SIG-M5 treated with dmso at 0.1 percent for 504 hours (cell line): ENCODE measurements at regions not wholly inside any gene's neighbourhood (a gene's known extent, or its start where the extent isn't known, plus 50 kb on each side); places are given as distances from the start of the nearest gene placed in this dataset.

Experiments
- DNase-seq: peaks from one replicate; lab custom pipeline; 2025; ENCODE audit not compliant: unreplicated experiment; lab: John Stamatoyannopoulos, UW

DNA sequence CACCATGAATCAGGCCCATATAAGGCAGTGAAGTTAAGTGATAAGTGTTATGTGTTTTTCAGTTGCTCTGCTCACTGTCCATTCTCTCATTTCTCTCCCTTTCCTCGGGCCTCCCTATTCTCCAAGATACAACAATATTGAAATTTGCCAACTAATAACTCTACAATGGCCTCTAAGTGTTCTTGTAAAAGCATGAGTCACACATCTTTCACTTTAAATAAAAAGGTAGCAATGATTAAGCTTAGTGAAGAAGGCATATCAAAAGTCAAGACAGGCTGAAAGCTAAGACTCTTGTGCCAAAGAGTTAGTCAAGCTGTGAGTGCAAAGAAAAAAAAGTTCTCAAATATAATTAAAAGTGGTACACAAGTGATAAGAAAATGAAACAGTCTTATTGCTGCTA, 675.4 kb downstream of the OTOL1 start:
- DNase-seq, result no peak

DNA sequence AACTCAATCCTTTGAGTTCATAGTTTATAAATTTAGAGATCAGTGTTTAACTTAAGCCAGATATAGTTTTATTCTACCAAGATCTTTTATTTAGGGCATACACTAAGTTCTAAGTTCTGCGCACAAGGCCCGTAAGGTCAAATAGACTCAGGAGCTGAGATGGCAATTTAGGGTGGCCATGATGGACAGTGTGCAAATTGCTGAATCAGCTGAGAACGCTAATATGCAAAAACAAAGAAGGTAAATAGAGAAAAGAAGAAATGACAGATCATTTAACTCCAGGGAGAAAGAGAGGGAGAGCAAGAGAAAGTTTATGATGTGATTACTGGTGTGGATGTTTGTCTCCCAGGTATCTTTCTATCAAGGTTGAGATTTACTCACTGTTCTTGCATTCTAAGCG, 678.5 kb downstream of the OTOL1 start:
- DNase-seq, result no peak

DNA sequence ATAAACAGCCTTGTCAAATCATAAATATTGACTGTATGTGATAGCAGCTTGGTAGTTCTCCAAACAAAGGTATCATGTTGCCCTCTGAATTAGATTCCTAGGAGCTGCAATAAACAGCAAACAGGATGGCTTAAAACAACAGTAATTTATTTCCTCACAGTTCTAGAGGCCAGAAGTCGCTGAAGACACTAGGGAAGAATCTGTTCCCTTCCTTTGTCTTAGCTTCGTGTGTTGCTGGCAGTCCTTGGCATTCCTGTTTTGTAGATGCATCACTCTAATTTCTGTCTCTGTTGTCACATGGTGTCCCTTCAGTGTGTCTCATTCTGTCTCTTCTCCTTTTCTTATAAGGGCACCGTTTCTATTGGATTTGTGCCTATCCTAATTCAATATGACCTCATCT, 679.3 kb downstream of the OTOL1 start:
- no peak for DNase-seq

DNA sequence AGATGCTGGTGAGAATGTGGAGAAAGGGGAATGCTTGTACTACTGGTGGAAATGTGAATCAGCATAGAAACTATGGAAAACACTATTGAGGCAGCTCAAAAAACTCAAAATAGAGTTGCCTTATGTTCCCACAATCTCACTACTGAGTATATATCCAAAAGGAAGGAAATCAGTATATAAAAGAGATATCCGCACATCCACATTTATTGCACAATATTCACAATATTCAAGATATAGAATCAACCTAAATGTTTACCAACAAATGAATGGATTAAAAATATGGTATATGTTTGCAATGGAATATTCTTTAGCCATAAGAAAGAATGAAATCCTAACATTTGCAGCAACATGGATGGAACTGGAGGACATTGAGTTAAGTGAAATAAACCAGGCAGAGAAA, 686.8 kb downstream of the OTOL1 start:
- no peak for DNase-seq

DNA sequence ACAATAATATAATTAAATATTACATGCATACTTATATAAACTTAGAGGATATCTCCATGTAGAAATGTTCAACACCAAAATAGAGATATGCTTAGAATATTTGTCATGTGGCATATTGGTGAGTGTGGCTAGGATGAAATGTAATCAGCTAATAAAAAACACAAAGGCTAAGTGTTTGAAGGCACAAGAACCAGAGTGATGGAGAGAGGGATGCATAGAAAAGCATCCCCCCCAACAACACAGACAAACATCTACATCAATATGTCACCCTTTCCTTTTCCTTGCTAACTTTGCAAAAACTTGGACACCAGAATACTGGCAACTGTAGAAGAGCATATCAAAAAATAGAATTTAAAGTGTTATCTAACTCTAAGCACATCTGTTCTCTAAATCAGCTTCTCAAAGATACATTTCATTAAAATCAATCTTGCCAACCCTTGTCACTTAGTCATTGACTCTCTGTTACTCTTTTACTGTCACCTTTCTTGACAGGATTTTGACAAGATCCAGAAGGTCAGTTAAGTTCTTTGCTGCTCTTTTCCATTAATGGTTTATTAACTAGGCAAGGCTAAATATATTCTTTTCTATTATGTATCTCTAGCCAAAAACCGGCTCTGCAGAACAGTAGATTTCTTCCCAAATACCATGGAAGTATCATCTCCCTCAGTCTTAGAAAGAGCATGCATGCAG, 695.9 kb downstream of the OTOL1 start:
- no peak for DNase-seq

DNA sequence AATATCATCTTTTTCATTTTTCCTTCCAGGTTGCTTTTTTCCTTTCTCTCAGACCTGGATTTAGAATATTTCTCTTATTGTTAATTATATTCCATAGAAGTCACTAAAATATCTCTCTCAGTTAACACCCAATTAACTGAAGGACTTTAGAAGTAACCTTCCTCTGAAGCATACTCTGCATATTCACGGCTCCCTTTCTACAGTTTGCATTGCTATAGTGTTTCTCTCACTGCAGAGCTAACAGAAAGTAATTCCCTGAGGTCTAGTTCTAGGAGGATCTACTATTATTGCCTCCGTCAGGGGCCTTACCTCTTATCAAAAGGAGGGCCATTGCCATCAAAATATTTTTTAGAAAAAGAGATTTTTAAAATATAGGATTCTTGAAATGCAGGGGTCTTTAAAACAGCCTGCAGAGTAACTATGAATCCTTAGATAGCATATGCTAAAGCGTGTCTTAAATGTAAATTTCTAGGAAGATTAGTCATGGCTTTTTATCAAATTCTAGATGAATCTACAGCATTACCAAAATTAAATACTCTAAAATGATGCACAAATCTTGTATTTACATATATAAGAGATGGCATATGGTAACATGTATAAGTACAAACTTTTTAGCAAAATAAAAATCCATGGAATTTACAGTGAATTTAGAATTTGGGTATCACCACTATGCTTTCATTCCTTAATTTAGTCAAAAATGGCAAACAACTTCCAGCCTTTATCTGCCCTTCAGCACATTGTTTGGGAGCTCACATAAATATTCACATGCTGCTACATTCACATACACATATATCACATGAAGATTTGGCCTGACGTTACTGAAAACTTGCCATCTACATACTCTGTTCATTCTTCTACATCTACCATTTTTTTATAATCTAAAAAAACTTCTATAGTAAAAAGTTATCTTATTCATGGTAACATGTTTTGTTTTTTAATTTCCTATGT, 696.8 kb downstream of the OTOL1 start:
- DNase-seq, result no peak

DNA sequence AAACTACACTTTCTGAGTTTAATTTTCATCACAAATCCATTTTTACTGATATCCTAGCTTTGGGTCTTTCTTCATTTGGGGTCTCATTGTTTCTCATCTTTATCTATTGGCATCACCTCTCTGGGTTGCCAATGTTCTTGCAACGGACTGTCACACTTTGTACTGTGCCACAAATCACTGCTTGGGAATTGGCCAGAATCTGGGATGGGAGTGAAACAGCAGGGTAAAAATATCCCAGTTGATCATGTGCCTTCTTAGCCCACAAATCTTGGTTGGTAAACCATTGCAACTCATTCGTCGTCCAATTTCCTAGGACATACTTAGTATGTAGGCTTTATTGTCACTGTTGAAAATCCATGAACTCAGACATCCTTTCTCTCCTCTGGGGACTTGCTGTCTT, 698.5 kb downstream of the OTOL1 start:
- no peak for DNase-seq

DNA sequence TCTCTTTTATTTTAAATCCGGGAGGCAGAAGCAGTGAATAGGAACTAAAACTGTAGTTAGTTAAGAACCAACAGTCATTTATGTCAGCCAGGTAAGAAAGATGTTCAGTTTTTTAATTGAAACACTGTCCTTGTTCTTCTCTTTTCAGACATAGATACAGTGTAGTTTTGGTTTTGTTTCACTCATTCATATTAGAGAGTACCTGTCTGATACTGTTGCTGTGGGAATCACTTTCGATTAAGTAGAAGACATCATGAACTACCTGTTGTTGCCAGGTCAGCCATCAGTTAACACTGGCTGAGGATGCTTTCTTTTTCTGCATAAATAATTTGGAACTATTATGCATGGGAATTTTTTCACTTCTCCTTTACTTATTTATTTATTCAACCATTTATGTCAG, 700.4 kb downstream of the OTOL1 start:
- no peak for DNase-seq

DNA sequence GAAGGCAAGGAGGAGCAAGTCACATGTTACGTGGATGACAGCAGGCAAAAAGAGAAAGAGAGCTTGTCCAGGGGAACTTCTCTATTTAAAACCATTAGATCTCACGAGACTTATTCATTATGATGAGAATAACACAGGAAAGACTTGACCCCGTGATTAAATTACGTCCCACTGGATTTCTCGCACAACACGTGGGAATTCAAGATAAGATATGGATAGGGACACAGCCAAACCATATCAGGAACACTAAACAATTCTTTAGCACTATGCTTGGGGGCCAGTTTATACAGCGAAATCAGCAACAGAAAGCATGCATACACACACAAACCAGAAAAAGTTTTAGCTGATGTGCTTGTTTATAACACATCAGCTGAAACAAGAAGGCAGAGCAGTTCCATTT, 704.2 kb downstream of the OTOL1 start:
- DNase-seq, result no peak

DNA sequence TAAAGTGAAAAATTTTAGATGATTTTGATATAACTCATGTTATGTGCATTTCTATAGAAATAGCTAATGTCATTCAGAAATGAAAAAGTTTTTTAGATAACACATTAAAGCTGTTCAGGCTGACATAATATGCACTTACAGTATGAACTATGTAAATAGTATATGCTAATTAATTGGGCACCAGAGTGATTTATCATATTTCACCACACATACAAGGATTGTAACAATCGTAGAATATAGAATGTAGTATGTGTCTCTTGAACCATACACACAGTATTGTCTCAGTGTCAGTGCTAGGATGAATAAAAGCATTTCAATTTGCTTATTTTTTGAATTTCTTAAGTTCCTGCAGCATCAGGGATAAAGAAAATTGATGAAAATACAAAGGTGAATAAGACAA, 710.0 kb downstream of the OTOL1 start:
- no peak for DNase-seq

DNA sequence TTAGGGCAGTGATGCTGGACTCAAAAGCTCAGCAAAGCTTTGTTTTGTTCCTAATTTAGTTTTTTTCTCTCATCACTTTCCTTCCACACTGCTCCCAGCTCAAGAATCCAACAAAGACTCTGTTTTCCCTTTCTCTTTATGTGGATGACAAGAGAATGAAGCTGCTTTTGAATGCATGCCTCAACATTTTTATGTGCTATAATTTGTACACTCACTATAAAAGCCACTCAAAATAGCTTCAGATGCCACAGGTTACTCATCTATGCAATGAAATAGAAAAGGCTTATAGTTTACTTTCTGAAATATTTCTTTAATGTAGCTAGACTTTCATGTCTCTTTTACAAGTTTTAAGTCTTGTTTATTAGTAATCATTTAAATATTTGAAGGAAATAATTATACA, 714.9 kb downstream of the OTOL1 start:
- DNase-seq, result no peak

DNA sequence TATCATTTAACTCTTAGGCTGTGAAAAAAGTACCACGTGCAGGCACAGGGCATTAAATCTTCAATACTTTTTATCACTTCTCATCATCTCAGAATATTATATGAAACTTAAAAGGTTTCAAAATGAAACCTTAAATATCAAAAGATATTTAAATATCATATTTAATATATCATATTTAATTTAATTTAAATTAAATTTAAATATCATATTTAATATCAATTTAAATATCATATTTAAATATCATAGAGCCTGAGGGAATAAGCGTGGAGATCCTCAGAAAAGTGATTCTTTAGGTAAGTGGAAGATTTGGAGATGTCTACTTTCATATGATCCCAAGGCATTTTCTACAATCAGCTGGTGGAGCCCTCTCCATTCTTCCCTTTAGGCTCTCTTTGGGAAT, 716.6 kb downstream of the OTOL1 start:
- no peak for DNase-seq

DNA sequence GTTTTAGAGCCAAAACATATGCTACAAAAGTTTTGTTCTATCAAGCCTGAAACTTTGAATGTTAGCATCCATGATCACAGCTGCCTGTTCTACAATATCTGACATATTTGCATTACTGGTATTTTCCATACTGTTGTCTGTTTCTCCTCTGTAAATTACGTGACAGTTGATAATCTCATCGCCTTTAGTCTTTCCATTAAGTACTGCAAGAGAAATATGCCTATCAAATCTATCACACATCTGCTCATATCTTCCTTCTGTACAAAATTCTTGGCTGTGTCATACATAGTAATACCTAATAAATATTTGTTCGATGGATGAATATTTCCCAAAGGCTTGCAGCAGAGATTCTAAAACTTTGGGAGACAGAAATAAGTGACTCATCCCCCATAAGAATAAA, 717.3 kb downstream of the OTOL1 start:
- no peak for DNase-seq

DNA sequence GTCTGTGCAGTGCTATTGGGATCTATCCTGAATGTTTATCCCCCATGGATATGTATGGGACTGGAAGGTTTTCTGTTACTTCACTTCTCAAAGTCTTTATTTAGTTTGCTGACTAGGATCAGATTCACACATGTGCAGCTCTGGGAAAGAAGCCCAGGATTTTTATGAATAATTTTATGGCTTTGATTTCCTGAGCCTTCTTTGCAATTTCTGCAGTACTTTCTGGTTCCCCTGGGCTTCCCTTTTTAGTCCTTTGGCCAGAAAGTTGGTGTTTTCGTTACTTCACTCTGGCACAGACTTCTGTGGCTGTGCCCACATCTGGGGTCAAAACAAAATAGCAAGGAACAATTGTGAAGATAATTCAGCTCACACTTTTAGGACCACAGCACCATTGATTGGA, 721.0 kb downstream of the OTOL1 start:
- no peak for DNase-seq

DNA sequence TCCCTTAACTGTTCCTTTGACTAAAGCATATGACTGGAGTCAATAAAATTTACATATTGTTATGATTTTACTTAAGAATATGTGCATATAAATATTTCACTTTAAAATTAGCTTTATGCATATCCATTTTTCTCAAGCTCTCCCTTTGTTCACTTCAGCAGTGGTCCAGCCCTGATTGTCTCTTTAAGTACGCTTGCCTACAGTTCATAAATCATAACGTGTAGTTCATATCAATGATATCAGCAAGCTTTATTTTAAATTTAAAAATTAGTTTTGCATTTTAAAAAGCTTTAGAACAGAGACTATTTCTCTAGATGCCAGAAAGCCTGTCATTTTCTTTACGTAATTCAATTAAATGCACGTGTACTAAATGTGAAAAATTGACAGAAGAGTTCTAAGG, 721.9 kb downstream of the OTOL1 start:
- DNase-seq, result no peak

DNA sequence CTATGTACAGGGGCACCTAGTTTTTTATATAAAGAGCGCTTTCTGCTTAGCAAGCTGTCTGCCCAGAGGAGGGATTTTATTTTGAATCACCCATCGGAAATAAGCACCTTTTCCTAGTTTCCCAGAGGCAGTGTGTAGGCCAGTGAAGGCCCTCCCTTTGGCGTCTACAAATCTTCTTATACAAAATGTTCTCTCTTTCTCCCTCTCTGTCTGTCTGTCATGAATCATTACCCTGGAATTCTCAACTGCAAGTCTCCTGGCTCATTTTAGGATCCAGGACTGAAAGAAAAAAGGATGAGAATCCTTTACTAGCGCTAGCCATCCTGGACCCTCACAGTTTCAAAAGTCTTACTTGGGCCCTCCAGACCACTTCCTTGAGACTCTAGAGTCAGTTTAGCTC, 728.1 kb downstream of the OTOL1 start:
- no peak for DNase-seq

DNA sequence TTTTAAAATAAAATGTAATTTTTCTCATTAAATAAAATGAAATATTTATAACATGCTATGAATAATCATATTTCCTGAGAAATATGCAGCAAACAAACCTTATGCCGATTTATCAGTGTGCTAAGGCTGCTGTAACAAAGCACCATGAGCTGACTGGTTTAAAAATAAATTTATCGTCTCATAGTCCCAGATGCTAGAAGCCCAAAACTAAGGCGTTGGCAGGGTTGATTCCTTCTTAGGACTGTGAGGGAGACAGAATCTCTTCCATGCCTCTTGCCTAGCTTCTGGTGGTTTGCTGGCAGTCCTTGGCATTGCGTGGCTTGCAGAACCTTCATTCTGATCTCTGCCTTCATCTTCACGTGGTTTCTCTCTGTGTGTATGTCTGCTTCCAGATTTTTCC, 740.3 kb downstream of the OTOL1 start:
- no peak for DNase-seq

DNA sequence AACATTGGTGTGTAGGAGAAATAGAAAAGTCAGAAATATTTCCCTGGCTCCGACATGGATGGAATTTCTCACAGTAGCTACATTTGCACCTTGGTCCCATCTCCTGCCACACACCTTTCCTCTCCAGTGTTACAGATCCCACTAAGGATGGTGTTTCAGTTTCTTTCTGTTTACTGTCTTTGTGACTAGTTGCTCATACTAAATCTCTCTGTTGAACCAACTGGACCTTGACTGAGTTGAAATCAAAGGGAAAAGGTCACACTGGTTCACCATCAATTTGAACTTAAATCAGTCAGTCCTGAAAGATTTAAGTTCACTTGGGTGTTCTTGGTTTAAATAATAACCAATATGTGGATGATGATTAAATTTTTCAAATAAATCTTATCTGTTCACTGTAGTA, 754.2 kb downstream of the OTOL1 start:
- no peak for DNase-seq

DNA sequence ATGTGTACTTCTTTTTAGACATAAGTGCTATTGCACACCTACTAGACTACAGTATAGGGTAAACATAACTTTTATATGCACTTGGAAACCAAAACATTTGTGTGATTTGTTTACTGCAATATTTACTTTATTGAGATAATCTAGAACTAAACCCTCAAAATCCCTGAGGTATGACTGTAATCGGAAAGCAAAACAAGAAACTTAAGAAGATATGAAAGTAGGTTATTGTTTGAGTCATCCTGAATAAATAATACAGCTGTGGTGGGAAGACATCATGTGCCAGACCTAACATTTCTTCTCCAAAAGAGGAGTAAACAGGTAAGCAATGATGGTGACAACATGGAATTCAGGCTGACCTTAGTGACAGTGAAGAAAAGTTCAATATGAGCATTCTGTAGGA, 765.5 kb downstream of the OTOL1 start:
- DNase-seq, result no peak

DNA sequence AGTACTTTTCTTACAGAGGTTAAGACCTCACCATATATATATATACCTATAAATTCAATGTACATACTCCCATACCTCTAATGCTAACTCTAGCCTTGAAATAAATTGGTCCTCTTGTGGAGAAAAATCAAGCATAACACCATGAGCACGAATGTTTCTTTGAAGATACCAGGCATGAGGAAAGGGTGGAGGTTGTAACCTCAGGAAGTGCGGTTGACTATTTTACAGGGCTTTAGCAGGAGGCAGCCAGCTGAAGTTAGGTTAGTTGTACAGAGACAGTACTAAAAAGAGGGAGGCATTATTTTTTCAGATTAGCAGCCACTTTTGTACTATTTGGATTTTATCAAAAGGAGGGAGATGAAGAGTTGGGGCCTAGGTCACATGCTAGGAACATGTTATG, 767.0 kb downstream of the OTOL1 start:
- no peak for DNase-seq

DNA sequence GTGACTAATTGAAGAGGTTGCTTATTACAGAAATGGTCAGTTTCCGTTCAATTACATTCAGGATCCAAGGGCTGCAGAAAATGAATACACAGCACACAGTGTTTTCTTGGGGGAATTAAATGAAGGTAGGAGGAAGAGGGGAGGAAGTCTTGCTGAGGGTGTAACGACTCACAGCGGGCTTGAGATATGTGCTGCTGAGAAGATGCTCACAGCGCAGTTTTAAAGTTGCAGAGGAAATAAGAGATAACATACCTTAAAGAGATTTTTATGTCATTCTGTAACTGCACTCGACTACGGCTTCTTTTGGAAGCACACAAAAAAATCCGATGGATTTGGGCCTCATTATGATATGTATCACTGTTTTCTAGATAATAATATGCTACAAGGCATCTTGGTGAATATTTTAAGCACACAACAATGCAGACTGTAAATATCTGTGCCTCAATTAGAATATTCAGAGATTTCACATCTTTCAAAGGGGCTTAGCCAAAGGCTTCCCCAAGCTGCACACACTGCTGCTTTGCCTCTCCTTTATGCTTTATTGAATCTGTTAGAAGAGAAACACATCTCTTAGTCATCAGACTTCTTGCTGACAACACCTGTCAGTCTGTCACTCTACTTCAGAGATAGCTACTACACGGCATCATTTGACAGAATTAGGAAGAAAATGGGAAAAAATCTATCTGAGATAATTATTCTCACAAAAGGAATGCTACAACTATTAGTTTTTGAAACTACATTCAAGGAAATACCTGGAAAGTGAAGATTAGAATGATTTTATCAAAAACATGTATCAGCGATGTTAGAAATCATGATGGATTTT, 773.2 kb downstream of the OTOL1 start:
- DNase-seq, result no peak

DNA sequence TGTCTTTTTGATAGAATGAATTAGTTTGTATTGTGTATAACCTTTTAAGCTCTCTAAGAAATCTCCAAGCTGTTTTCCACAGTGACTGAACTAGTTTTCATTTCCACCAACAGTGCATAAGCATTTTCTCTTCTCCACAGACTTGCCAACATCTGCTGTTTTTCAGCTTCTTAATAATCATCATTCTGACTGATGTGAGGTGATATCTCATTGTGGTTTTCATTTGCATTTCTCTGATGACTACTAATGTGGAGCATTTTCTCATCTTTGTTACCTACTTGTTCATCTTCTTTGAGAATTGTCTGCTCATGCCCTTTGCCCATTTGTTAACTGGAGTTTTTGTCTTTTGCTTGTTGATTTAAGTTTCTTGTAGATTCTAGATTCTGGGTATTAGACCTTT, 777.5 kb downstream of the OTOL1 start:
- no peak for DNase-seq
